Mammary epithelial cell (primary cell): ENCODE measurements at regions not wholly inside any gene's neighbourhood (a gene's known extent, or its start where the extent isn't known, plus 50 kb on each side); places are given as distances from the start of the nearest gene placed in this dataset.

Experiments
- EZH2 ChIP-seq: IDR thresholded peaks from 2 replicates; pipeline ENCODE4 v1.6.1; 2012; ENCODE audit warnings: low read length, inconsistent platforms, borderline replicate concordance
- TF ChIP-seq, protein P1 (sequence below), 2 donors: IDR thresholded peaks in 1 of 2; conservative IDR thresholded peaks in 1 of 2; 2 replicates each; pipeline ENCODE4 v1.5.1; 2011 to 2012; ENCODE audit warnings: inconsistent platforms in 2 of 2, low read length in 2 of 2, mild to moderate bottlenecking in 2 of 2, control low read depth in 1 of 2, low read depth in 1 of 2; ENCODE audit not compliant: insufficient read depth in 1 of 2; ENCODE audit errors: extremely low read depth in 1 of 2

DNA sequence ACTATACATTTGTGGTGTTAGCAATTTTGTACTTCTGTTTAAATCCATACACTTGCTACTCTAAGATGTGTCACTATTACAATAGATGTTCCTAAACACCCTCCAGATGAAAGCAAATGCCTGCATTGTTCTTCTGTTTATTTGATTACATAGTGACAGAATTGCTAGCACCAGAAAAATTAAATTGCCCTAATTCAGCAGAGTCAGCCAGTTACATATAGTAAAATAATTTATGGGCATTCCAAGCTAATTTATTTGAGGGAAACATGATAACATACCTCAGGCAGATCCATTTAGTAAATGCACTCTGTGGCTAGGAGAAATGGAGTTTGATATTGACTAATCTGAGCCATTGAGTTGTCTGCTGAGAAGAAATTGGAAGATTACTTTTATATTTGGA is 347.1 kb upstream of the FSIP2 start:
- TF ChIP-seq EZH2: no peak
- TF ChIP-seq, protein P1, sequence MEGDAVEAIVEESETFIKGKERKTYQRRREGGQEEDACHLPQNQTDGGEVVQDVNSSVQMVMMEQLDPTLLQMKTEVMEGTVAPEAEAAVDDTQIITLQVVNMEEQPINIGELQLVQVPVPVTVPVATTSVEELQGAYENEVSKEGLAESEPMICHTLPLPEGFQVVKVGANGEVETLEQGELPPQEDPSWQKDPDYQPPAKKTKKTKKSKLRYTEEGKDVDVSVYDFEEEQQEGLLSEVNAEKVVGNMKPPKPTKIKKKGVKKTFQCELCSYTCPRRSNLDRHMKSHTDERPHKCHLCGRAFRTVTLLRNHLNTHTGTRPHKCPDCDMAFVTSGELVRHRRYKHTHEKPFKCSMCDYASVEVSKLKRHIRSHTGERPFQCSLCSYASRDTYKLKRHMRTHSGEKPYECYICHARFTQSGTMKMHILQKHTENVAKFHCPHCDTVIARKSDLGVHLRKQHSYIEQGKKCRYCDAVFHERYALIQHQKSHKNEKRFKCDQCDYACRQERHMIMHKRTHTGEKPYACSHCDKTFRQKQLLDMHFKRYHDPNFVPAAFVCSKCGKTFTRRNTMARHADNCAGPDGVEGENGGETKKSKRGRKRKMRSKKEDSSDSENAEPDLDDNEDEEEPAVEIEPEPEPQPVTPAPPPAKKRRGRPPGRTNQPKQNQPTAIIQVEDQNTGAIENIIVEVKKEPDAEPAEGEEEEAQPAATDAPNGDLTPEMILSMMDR (conservative IDR thresholded peaks at IDR 0.05 in 1 of 2, IDR thresholded peaks at IDR 0.05 in 1 of 2; ENCODE audit: extremely low read depth in 1 of 2, insufficient read depth in 1 of 2, low read depth in 1 of 2, low read length in 2 of 2): no peak
